Endothelial cell of umbilical vein (primary cell): ENCODE measurements at regions not wholly inside any gene's neighbourhood (a gene's known extent, or its start where the extent isn't known, plus 50 kb on each side); places are given as distances from the start of the nearest gene placed in this dataset.

Experiments used
- BruUV-seq: library from RNA; stranded (reverse); fragments of 400-500 nt; replicated peaks from 2 replicates; lab custom pipeline; 2021; lab: Mats Ljungman, UMichigan
- CTCF ChIA-PET: fragments of 300-600, 350-600 bp; sonication (Branson Sonifier 250); formaldehyde crosslinking; loops from one replicate; lab custom pipeline; 2021; ENCODE audit warnings: antibody characterized with exemption, inconsistent platforms; lab: Charles Lee
- POLR2A ChIA-PET: fragments of 300-600, 350-600 bp; sonication (Branson Sonifier 250); formaldehyde crosslinking; loops from one replicate; lab custom pipeline; 2021; ENCODE audit warnings: antibody characterized with exemption, inconsistent platforms; lab: Charles Lee
- DNase-seq: peaks from one replicate; pipeline ENCODE4 v3.0.0-alpha.2; 2011; ENCODE audit warnings: low read depth, low spot score
- FAIRE-seq: peaks from 2 replicates; lab custom pipeline; 2011; peaks lifted over from hg19 to GRCh38; lab: Jason Lieb, UNC
- H2AFZ ChIP-seq: 2 replicates; pipeline ENCODE4 v1.6.0; 2012; ENCODE audit warnings: low read depth, low read length, control low read depth, inconsistent platforms
- H3K27ac ChIP-seq: 2 replicates; pipeline ENCODE4 v1.5.1; 2011; ENCODE audit warnings: low read depth, mild to moderate bottlenecking, control low read depth, low read length, moderate library complexity; ENCODE audit not compliant: insufficient read depth
- H3K27me3 ChIP-seq, 2 experiments: 2 replicates each; pipeline versions ENCODE4 v1.6.0 to v1.6.1; 2011; ENCODE audit warnings: low read length in 2 of 2, mixed read lengths in 1 of 2; ENCODE audit not compliant: control insufficient read depth in 2 of 2, insufficient read depth in 2 of 2
- H3K36me3 ChIP-seq, 2 experiments: 2 replicates in 1 of 2; 3 replicates in 1 of 2; pipeline ENCODE4 v1.5.1; 2011; ENCODE audit warnings: low read length in 2 of 2, mild to moderate bottlenecking in 1 of 2, moderate library complexity in 1 of 2; ENCODE audit not compliant: control insufficient read depth in 2 of 2, insufficient read depth in 2 of 2; ENCODE audit errors: extremely low read depth in 1 of 2
- H3K4me1 ChIP-seq: 3 replicates; pipeline ENCODE4 v1.5.1; 2011; ENCODE audit warnings: mild to moderate bottlenecking, low read length; ENCODE audit not compliant: control insufficient read depth, insufficient read depth; ENCODE audit errors: extremely low read depth
- H3K4me2 ChIP-seq: 2 replicates; pipeline ENCODE4 v1.6.1; 2011; ENCODE audit warnings: low read length, control low read depth, mixed read lengths; ENCODE audit not compliant: insufficient read depth
- H3K4me3 ChIP-seq, 3 experiments: fragments of 200-600 bp in 1 of 3; sonication (generic), shearing (Covaris generic) in 1 of 3; replicated peaks in 1 of 3; 2 replicates each; pipeline ENCODE4 v1.5.1; 2011 to 2016; ENCODE audit warnings: control low read depth in 3 of 3, low read length in 3 of 3, mild to moderate bottlenecking in 2 of 3, inconsistent platforms in 1 of 3, low read depth in 1 of 3, moderate library complexity in 1 of 3; ENCODE audit not compliant: insufficient read depth in 1 of 3
- H3K79me2 ChIP-seq: 2 replicates; pipeline ENCODE4 v1.6.0; 2012; ENCODE audit warnings: low read length, inconsistent platforms; ENCODE audit not compliant: control insufficient read depth, insufficient read depth
- H3K9ac ChIP-seq: replicated peaks from 2 replicates; pipeline ENCODE3; 2011; ENCODE audit warnings: low read length, control low read depth; ENCODE audit not compliant: insufficient read depth; ENCODE audit errors: extremely low read depth
- H3K9me1 ChIP-seq: replicated peaks from 3 replicates; pipeline ENCODE4 v1.6.0; 2011; ENCODE audit warnings: mild to moderate bottlenecking, low read length; ENCODE audit not compliant: control insufficient read depth, insufficient read depth; ENCODE audit errors: extremely low read depth
- H3K9me3 ChIP-seq: replicated peaks from 2 replicates; pipeline ENCODE4 v1.5.1; 2012; ENCODE audit warnings: low read length, inconsistent platforms; ENCODE audit not compliant: control insufficient read depth, insufficient read depth
- H4K20me1 ChIP-seq: replicated peaks from 2 replicates; pipeline ENCODE3; 2011; ENCODE audit warnings: mild to moderate bottlenecking, low read length; ENCODE audit not compliant: control insufficient read depth, insufficient read depth; ENCODE audit errors: extremely low read depth
- EZH2 ChIP-seq: IDR thresholded peaks from 2 replicates; pipeline ENCODE4 v1.6.1; 2012; ENCODE audit warnings: borderline replicate concordance, low read depth, mild to moderate bottlenecking, moderate library complexity, low read length, inconsistent platforms; ENCODE audit not compliant: severe bottlenecking
- FOS ChIP-seq: IDR thresholded peaks from 2 replicates; pipeline ENCODE4 v1.6.1; 2011; ENCODE audit warnings: mild to moderate bottlenecking, low read length, moderate library complexity, borderline replicate concordance; ENCODE audit not compliant: insufficient read depth
- GATA2 ChIP-seq: IDR thresholded peaks from 2 replicates; pipeline ENCODE4 v1.7.0; 2011; ENCODE audit warnings: low read depth, mild to moderate bottlenecking, moderate library complexity, mixed read lengths, low read length; ENCODE audit not compliant: insufficient read length, insufficient read depth
- JUN ChIP-seq: IDR thresholded peaks from 2 replicates; pipeline ENCODE4 v1.6.1; 2011; ENCODE audit warnings: borderline replicate concordance, low read depth; ENCODE audit not compliant: insufficient read length, insufficient read depth
- MAX ChIP-seq: IDR thresholded peaks from 2 replicates; pipeline ENCODE4 v1.6.1; 2011; ENCODE audit not compliant: insufficient read depth, insufficient read length
- MYC ChIP-seq: IDR thresholded peaks from one replicate; pipeline ENCODE4 v1.6.1; 2011; ENCODE audit warnings: mild to moderate bottlenecking, low read depth, low read length
- POLR2AphosphoS5 ChIP-seq: IDR thresholded peaks from 2 replicates; pipeline ENCODE4 v1.6.1; 2012; ENCODE audit warnings: low read depth, mild to moderate bottlenecking, control low read depth, low read length, moderate library complexity; ENCODE audit not compliant: insufficient read depth
- dilution Hi-C: fragments of 300-500 bp; cut with MboI; formaldehyde crosslinking; loops from one replicate; pipeline ENCODE4 v1.15.0; 2019; ENCODE audit warnings: low sequenced_read_pairs; ENCODE audit not compliant: extremely low pct_ligation_motif_present
- intact Hi-C: fragments of 100-400 bp; cut with micrococcal nuclease; formaldehyde crosslinking; loops from one replicate; pipeline ENCODE4 v1.10.0; 2022

DNA sequence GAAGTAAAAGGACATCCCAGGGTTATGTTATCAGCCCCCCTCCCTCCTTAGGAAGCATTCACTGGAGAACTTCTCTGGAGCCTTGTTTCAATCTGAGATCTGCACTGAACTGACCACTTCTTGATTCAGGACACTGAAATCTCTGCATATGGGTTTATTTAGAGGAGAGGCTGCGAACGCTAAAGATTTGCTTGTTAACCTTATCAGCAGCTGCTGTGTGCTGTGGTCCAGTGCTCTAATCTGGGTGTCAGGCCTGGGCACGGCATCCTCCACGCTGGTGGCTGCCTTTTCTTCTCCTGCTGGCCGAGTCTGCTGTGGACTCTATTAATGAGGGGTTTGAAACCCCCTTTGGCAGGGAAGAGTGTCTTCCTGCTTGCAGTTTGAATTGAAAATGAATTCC is 1094.7 kb upstream of the TENM3 start:
- Histone ChIP-seq H3K36me3 (no peaks in the 10 kb centered on the region), H3K27ac (no peak overlapping the region), H3K4me2 (no peak overlapping the region), H2AFZ (no peak overlapping the region), H3K79me2 (no peaks in the 10 kb centered on the region), H3K9me1 (no peaks in the 10 kb centered on the region), H4K20me1 (no peaks in the 10 kb centered on the region), H3K27me3 (no peaks in the 10 kb centered on the region), H3K4me1 (no peaks in the 10 kb centered on the region), H3K9ac (no peak overlapping the region), H3K4me3 (no peak overlapping the region), H3K9me3 (no peaks in the 10 kb centered on the region)
- TF ChIP-seq FOS (no peak), EZH2 (no peak), MAX (no peak), POLR2AphosphoS5 (no peak), JUN (no peak), MYC (no peak), GATA2 (no peak)
- no TSS peak for BruUV-seq
- dilution Hi-C loops, result no loop called here
- intact Hi-C loops, result loop anchor here (10.0 kb wide), 1 partner anchor 1926 kb away; no protein-coding TSS in a partner anchor
- no peak for DNase-seq
- FAIRE-seq, result no peak
- ChIA-PET POLR2A (no interaction called here), CTCF (no interaction called here)

- Histone ChIP-seq H3K4me2 (no peak overlapping the region), H3K27ac (no peak overlapping the region), H3K79me2 (no peaks in the 10 kb centered on the region), H4K20me1 (no peaks in the 10 kb centered on the region), H2AFZ (no peak overlapping the region), H3K27me3 (no peaks in the 10 kb centered on the region), H3K36me3 (no peaks in the 10 kb centered on the region), H3K9me1 (no peaks in the 10 kb centered on the region), H3K9me3 (peaks cover 2% of the 10 kb centered on the region), H3K4me3 (no peak overlapping the region), H3K4me1 (no peaks in the 10 kb centered on the region), H3K9ac (no peak overlapping the region)
- DNase-seq, result no peak
- ChIA-PET POLR2A (no interaction called here), CTCF (no interaction called here)
- dilution Hi-C loops, result no loop called here
- FAIRE-seq, result no peak
- TF ChIP-seq EZH2 (no peak), JUN (no peak), MAX (no peak), POLR2AphosphoS5 (no peak)
- intact Hi-C loops, result no loop called here
- no TSS peak for BruUV-seq
Measured at GRCh38 chr4:181150191-181150590, 1093.0 kb upstream of the TENM3 start.
